ENCODE measurements at regions not wholly inside any gene's neighbourhood (a gene's known extent, or its start where the extent isn't known, plus 50 kb on each side); places are given as distances from the start of the nearest gene placed in this dataset.

DNA sequence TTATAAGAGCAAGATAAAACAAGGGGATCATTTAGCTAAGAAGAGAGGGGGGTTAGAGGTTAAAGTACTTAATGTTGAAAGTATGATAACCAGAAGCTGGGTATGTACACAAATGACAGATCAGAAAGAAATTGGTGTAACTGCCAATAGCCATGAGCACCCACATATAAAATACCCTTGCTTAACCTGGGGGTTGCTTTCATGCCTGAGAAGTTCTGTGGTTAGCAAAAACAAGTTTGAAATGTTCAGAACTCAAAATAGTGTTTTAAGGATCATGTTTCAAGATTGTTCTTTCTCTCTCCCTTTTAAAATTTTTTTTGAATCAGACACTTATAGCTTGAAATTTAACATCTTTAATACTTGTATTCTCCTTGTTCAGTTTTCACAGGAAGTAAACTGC, 321.4 kb upstream of the GBE1 start:
- DNase-seq (ENCODE audit: low read depth), result no peak
- H3K4me3 ChIP-seq (ENCODE audit: control insufficient read depth, low read depth, low read length), result no peak overlapping the region
- TF ChIP-seq, protein P1, sequence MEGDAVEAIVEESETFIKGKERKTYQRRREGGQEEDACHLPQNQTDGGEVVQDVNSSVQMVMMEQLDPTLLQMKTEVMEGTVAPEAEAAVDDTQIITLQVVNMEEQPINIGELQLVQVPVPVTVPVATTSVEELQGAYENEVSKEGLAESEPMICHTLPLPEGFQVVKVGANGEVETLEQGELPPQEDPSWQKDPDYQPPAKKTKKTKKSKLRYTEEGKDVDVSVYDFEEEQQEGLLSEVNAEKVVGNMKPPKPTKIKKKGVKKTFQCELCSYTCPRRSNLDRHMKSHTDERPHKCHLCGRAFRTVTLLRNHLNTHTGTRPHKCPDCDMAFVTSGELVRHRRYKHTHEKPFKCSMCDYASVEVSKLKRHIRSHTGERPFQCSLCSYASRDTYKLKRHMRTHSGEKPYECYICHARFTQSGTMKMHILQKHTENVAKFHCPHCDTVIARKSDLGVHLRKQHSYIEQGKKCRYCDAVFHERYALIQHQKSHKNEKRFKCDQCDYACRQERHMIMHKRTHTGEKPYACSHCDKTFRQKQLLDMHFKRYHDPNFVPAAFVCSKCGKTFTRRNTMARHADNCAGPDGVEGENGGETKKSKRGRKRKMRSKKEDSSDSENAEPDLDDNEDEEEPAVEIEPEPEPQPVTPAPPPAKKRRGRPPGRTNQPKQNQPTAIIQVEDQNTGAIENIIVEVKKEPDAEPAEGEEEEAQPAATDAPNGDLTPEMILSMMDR (conservative IDR thresholded peaks at IDR 0.05; ENCODE audit: control insufficient read depth, insufficient read depth, low read depth, low read length), result no peak

GRCh38 chr3:82081351-82081750, 319.9 kb upstream of the GBE1 start:
- DNase-seq (ENCODE audit: low read depth), result no peak
- TF ChIP-seq, protein P1 (conservative IDR thresholded peaks at IDR 0.05; ENCODE audit: control insufficient read depth, insufficient read depth, low read depth, low read length), result no peak
- no peak overlapping the region for H3K4me3 ChIP-seq (ENCODE audit: control insufficient read depth, low read depth, low read length)

DNA sequence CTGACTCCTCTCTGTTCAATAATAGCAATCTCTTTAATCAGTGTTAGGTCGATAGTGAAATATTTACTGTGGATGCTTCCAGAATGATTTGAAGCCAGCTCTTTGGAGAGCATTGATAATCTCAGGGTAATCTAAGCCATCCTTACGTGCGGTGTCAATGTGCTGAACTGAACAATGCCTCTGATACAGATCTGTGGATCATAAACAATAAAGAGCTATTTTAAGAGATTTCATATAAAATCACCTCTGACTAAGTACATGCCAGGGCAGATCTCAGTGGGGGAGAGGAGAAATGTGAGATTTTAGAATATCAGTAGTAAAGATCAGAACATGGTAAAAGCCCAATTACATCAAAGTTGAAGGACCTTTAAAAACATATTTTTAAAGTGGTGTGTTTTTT, 319.3 kb upstream of the GBE1 start:
- TF ChIP-seq, protein P1 (conservative IDR thresholded peaks at IDR 0.05; ENCODE audit: control insufficient read depth, insufficient read depth, low read depth, low read length), result no peak
- H3K4me3 ChIP-seq (ENCODE audit: control insufficient read depth, low read depth, low read length), result no peak overlapping the region
- DNase-seq (ENCODE audit: low read depth), result no peak

- TF ChIP-seq, protein P1 (conservative IDR thresholded peaks at IDR 0.05; ENCODE audit: control insufficient read depth, insufficient read depth, low read depth, low read length), result no peak
- DNase-seq (ENCODE audit: low read depth), result no peak
- H3K4me3 ChIP-seq (ENCODE audit: control insufficient read depth, low read depth, low read length), result no peak overlapping the region
Observed at GRCh38 chr3:82080261-82080660, 318.8 kb upstream of the GBE1 start.

GRCh38 chr3:82079335-82079890, 318.0 kb upstream of the GBE1 start:
- TF ChIP-seq, protein P1 (conservative IDR thresholded peaks at IDR 0.05; ENCODE audit: control insufficient read depth, insufficient read depth, low read depth, low read length), result no peak
- H3K4me3 ChIP-seq (ENCODE audit: control insufficient read depth, low read depth, low read length), result no peak overlapping the region
- DNase-seq (ENCODE audit: low read depth), result no peak

DNA sequence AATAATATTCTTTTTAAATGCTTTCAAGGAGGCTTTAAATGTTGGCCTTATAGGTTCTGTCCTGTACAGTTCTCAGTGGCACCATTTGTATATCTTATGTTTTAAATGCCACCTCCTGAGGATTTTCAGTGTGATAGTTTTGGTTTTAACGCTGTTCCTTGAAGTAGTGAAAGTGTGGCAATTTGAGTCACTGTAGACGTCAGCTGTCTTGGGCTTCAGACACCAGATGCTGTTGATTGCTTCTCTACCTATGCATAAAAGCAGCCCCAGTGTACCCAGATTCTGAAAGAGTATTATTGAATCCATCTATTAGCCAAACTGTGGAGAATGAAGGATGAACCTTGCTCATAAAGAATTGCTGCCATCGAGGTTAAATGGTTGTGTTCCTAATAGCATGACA, 316.8 kb upstream of the GBE1 start:
- TF ChIP-seq, protein P1 (conservative IDR thresholded peaks at IDR 0.05; ENCODE audit: control insufficient read depth, insufficient read depth, low read depth, low read length), result no peak
- no peak for DNase-seq (ENCODE audit: low read depth)
- no peak overlapping the region for H3K4me3 ChIP-seq (ENCODE audit: control insufficient read depth, low read depth, low read length)

- TF ChIP-seq, protein P1 (conservative IDR thresholded peaks at IDR 0.05; ENCODE audit: control insufficient read depth, insufficient read depth, low read depth, low read length), result no peak
Observed at GRCh38 chr3:82067420-82067819, 306.0 kb upstream of the GBE1 start.

More at GRCh38 chr3:82067420-82067819, 306.0 kb upstream of the GBE1 start:
- no peak overlapping the region for H3K4me3 ChIP-seq (ENCODE audit: control insufficient read depth, low read depth, low read length)
- DNase-seq (ENCODE audit: low read depth), result no peak

Measured in fibroblast of mammary gland (primary cell).